IMR-90 (cell line): ENCODE measurements at regions not wholly inside any gene's neighbourhood (a gene's known extent, or its start where the extent isn't known, plus 50 kb on each side); places are given as distances from the start of the nearest gene placed in this dataset.
A peak's percentile ranks its signal among the peaks of the same experiment; 100 is the strongest.

ENCODE experiments used
- ATAC-seq: fragments of 200-7000 bp; cut with Tn5 transposase; 2 replicates; pipeline ENCODE4 v1.9.1; 2020; ENCODE audit warnings: low read depth, mild to moderate bottlenecking, moderate library complexity
- BruUV-seq: library from RNA; stranded (reverse); fragments of 400-500 nt; replicated peaks from 2 replicates; lab custom pipeline; 2021; lab: Mats Ljungman, UMichigan
- CTCF ChIA-PET: fragments of 300-600 bp; formaldehyde crosslinking; extraction: SDS; loops from one replicate; lab custom pipeline; 2021; ENCODE audit warnings: antibody characterized with exemption; lab: Yijun Ruan, JAX
- POLR2A ChIA-PET: fragments of 300-600 bp; sonication (Branson Sonifier 250); formaldehyde crosslinking; loops from one replicate; lab custom pipeline; 2022; ENCODE audit warnings: antibody characterized with exemption; ENCODE audit not compliant: unreplicated experiment; lab: Charles Lee
- DNase-seq: peaks from one replicate; pipeline ENCODE4 v3.0.0; 2013
- H2AFZ ChIP-seq: replicated peaks from 2 replicates; pipeline ENCODE3; 2013; ENCODE audit warnings: low read length, mild to moderate bottlenecking; ENCODE audit not compliant: poor library complexity
- H2AK5ac ChIP-seq: 2 replicates; pipeline ENCODE4 v1.6.1; 2013; ENCODE audit warnings: low read depth, low read length, inconsistent platforms
- H2AK9ac ChIP-seq: replicated peaks from 2 replicates; pipeline ENCODE3; 2013; ENCODE audit warnings: mild to moderate bottlenecking, low read depth, low read length, moderate library complexity; ENCODE audit not compliant: poor library complexity
- H2BK120ac ChIP-seq: 2 replicates; pipeline ENCODE4 v1.6.1; 2013; ENCODE audit warnings: low read depth, low read length, inconsistent platforms
- H2BK15ac ChIP-seq: 3 replicates; pipeline ENCODE4 v1.6.1; 2013; ENCODE audit warnings: low read depth, low read length, inconsistent platforms
- H2BK20ac ChIP-seq: 2 replicates; pipeline ENCODE4 v1.6.1; 2013; ENCODE audit warnings: low read depth, mild to moderate bottlenecking, inconsistent platforms, low read length, moderate library complexity
- H2BK5ac ChIP-seq: 2 replicates; pipeline ENCODE4 v1.6.1; 2013; ENCODE audit warnings: mild to moderate bottlenecking, low read depth, low read length, inconsistent platforms; ENCODE audit not compliant: poor library complexity, severe bottlenecking
- H3K14ac ChIP-seq: replicated peaks from 2 replicates; pipeline ENCODE4 v1.6.1; 2013; ENCODE audit warnings: low read depth, low read length, inconsistent platforms
- H3K18ac ChIP-seq: 2 replicates; pipeline ENCODE4 v1.6.1; 2013; ENCODE audit warnings: low read depth, low read length, control low read depth
- H3K23ac ChIP-seq: 2 replicates; pipeline ENCODE4 v1.6.1; 2013; ENCODE audit warnings: low read depth, low read length, inconsistent platforms
- H3K27ac ChIP-seq: 2 replicates; pipeline ENCODE4 v1.5.1; 2013; ENCODE audit warnings: mild to moderate bottlenecking, control low read depth, low read length; ENCODE audit not compliant: insufficient read depth
- H3K27me3 ChIP-seq: 2 replicates; pipeline ENCODE4 v1.6.1; 2013; ENCODE audit warnings: low read length; ENCODE audit not compliant: control insufficient read depth, insufficient read depth
- H3K36me3 ChIP-seq: 2 replicates; pipeline ENCODE4 v1.6.1; 2013; ENCODE audit warnings: low read length, mixed read lengths; ENCODE audit not compliant: control insufficient read depth, insufficient read depth
- H3K4ac ChIP-seq: 2 replicates; pipeline ENCODE4 v1.6.1; 2013; ENCODE audit warnings: low read depth, low read length, inconsistent platforms
- H3K4me1 ChIP-seq: 2 replicates; pipeline ENCODE4 v1.6.1; 2013; ENCODE audit warnings: low read length, mixed read lengths; ENCODE audit not compliant: control insufficient read depth, insufficient read depth
- H3K4me2 ChIP-seq: 2 replicates; pipeline ENCODE4 v1.6.1; 2013; ENCODE audit warnings: low read depth, mild to moderate bottlenecking, control low read depth, low read length, moderate library complexity
- H3K4me3 ChIP-seq: 2 replicates; pipeline ENCODE4 v1.5.1; 2013; ENCODE audit warnings: low read depth, mild to moderate bottlenecking, control low read depth, low read length, moderate library complexity; ENCODE audit not compliant: insufficient read depth
- H3K56ac ChIP-seq: 2 replicates; pipeline ENCODE4 v1.6.1; 2013; ENCODE audit warnings: low read length, inconsistent platforms; ENCODE audit not compliant: insufficient read depth; ENCODE audit errors: extremely low read depth
- H3K79me1 ChIP-seq, 2 experiments: 2 replicates each; pipeline ENCODE4 v1.6.1; 2013; ENCODE audit warnings: low read length in 2 of 2, inconsistent platforms in 1 of 2, low read depth in 1 of 2
- H3K9ac ChIP-seq: 2 replicates; pipeline ENCODE4 v1.6.1; 2013; ENCODE audit warnings: low read depth, low read length, control low read depth
- H3K9me1 ChIP-seq: 2 replicates; pipeline ENCODE4 v1.6.1; 2013; ENCODE audit warnings: low read length, inconsistent platforms; ENCODE audit not compliant: insufficient read depth
- H3K9me3 ChIP-seq: 2 replicates; pipeline ENCODE4 v1.6.1; 2013; ENCODE audit warnings: low read length; ENCODE audit not compliant: control insufficient read depth, insufficient read depth
- H4K20me1 ChIP-seq: 2 replicates; pipeline ENCODE4 v1.6.1; 2013; ENCODE audit warnings: low read length, inconsistent platforms; ENCODE audit not compliant: insufficient read depth
- H4K5ac ChIP-seq: 2 replicates; pipeline ENCODE4 v1.6.1; 2013; ENCODE audit warnings: mild to moderate bottlenecking, low read depth, low read length, control low read depth
- H4K8ac ChIP-seq, 2 experiments: 2 replicates each; pipeline ENCODE4 v1.6.1; 2013; ENCODE audit warnings: low read depth in 2 of 2, low read length in 2 of 2, control low read depth in 1 of 2, inconsistent platforms in 1 of 2
- H4K91ac ChIP-seq: 2 replicates; pipeline ENCODE4 v1.6.1; 2013; ENCODE audit warnings: low read depth, low read length, inconsistent platforms; ENCODE audit not compliant: insufficient read depth
- CEBPB ChIP-seq: IDR thresholded peaks from 2 replicates; pipeline ENCODE4 v1.6.1; 2012; ENCODE audit warnings: low read depth, low read length, improper control_type of control experiment
- CHD1 ChIP-seq: IDR thresholded peaks from 2 replicates; pipeline ENCODE4 v1.6.1; 2012; ENCODE audit warnings: low read depth, low read length, improper control_type of control experiment
- FOS ChIP-seq: fragments of 150-350 bp; IDR thresholded peaks from 2 replicates; pipeline ENCODE4 v1.6.1; 2016; ENCODE audit warnings: low read depth, low read length
- MAZ ChIP-seq: IDR thresholded peaks from 2 replicates; pipeline ENCODE4 v1.6.1; 2012; ENCODE audit warnings: low read depth, mild to moderate bottlenecking, low read length, improper control_type of control experiment, moderate library complexity, borderline replicate concordance
- POLR2A ChIP-seq: IDR thresholded peaks from 2 replicates; pipeline ENCODE4 v1.6.1; 2012; ENCODE audit warnings: mild to moderate bottlenecking, low read depth, low read length
- WGBS, 2 experiments: methylation state at CpG; one replicate each; pipeline versions ENCODE4 v1.1.5 to v1.1.7; 2013; ENCODE audit warnings: missing lambda C conversion rate in 2 of 2; ENCODE audit not compliant: insufficient read length in 1 of 2; ENCODE audit errors: extremely low coverage in 2 of 2; 5-methylcytosine and 5-hydroxymethylcytosine counted together
- dilution Hi-C: fragments of 300-500 bp; cut with HindIII; formaldehyde crosslinking; loops from one replicate; pipeline ENCODE4 v1.14.3; 2018; ENCODE audit warnings: low sequenced_read_pairs; ENCODE audit not compliant: unreplicated experiment
- in situ Hi-C: fragments of 300-500 bp; cut with MboI; formaldehyde crosslinking; loops from 3 replicates; pipeline ENCODE4 v1.14.3; 2019; ENCODE audit warnings: low sequenced_read_pairs, inconsistent platforms, mixed read lengths
- intact Hi-C: fragments of 100-400 bp; cut with micrococcal nuclease; formaldehyde crosslinking; loops from 2 replicates; pipeline ENCODE4 v1.10.0; 2022

- TF ChIP-seq CHD1: no peak
Observed at GRCh38 chr2:120452945-120453634, 107.2 kb downstream of the INHBB start (continued).

GRCh38 chr2:120453635-120453998, 107.7 kb downstream of the INHBB start:
- Histone ChIP-seq H2AK9ac (peak overlapping the region; percentile 76), H3K9me1 (peaks cover 13% of the 10 kb centered on the region), H2AFZ (peak overlapping the region; percentile 2), H3K23ac (peak overlapping the region; percentile 10; the same call in 1 of the 2 replicates), H2AK5ac (peak overlapping the region; percentile 88), H3K27ac (no peak overlapping the region), H4K91ac (peak overlapping the region; percentile 46), H3K27me3 (peaks cover 4% of the 10 kb centered on the region; the same call in 1 of the 2 replicates), H3K14ac (peak overlapping the region; percentile 50), H3K18ac (no peak overlapping the region), H2BK15ac (peak overlapping the region; percentile 76; the same call in 2 of the 3 replicates), H2BK20ac (peak overlapping the region; percentile 92; the same call in 1 of the 2 replicates), H2BK5ac (peak overlapping the region; percentile 25), H4K8ac (peak overlapping the region; percentile 18 to 23; a peak in 2 of 4 replicates), H3K4me3 (no peak overlapping the region), H3K36me3 (no peaks in the 10 kb centered on the region), H3K9ac (no peak overlapping the region), H3K4me2 (no peak overlapping the region), H3K4me1 (peaks cover 13% of the 10 kb centered on the region), H3K56ac (no peak overlapping the region), H3K9me3 (peaks cover 5% of the 10 kb centered on the region; the same call in 1 of the 2 replicates), H3K4ac (peak overlapping the region; percentile 75), H3K79me1 (no peaks in the 10 kb centered on the region), H4K5ac (no peak overlapping the region), H4K20me1 (no peaks in the 10 kb centered on the region), H2BK120ac (peak overlapping the region; percentile 87)
- in situ Hi-C loops (no loop called here), dilution Hi-C loops (no loop called here), intact Hi-C loops (no loop called here)
- ATAC-seq (peak; percentile 35), DNase-seq (peak; percentile 71)
- no peak for TF ChIP-seq POLR2A
- no peak for TF ChIP-seq CEBPB
- TF ChIP-seq MAZ: 0 out of 2 replicates have a peak, but pooled peaks have one; percentile 6
- peak; percentile 84 for TF ChIP-seq FOS
- ChIA-PET POLR2A (no interaction called here), CTCF (no interaction called here)
- BruUV-seq: no TSS peak
- 90% methylated on average over 3 of the region's 3 CpGs; no CpG with 5 or more reads in 1 of the 2 experiments for WGBS, 2 experiments
